NCI-H82 (cell line): ENCODE measurements at regions not wholly inside any gene's neighbourhood (a gene's known extent, or its start where the extent isn't known, plus 50 kb on each side); places are given as distances from the start of the nearest gene placed in this dataset.
"Not testable (repeated sequence)": the region's sequence is repeated elsewhere in the genome, so short reads cannot be mapped to it uniquely, and the experiment has no call there.

Source experiments
- DNase-seq: peaks from one replicate; lab custom pipeline; 2025; lab: John Stamatoyannopoulos, UW

- peak; percentile 23 for DNase-seq
Measured at GRCh38 chr18:76640438-76640837, 145.4 kb upstream of the ZNF516 start.

GRCh38 chr18:76634564-76634963, 139.5 kb upstream of the ZNF516 start:
- no peak for DNase-seq

GRCh38 chr18:76633588-76634269, 138.7 kb upstream of the ZNF516 start:
- DNase-seq = no peak

GRCh38 chr18:76627444-76627843, 132.4 kb upstream of the ZNF516 start:
- no peak for DNase-seq

- DNase-seq = no peak
Measured at GRCh38 chr18:76626991-76627390, 131.9 kb upstream of the ZNF516 start.

GRCh38 chr18:76622651-76623050, 127.6 kb upstream of the ZNF516 start:
- no peak for DNase-seq

- DNase-seq = no peak
Measured at GRCh38 chr18:76621782-76622495, 126.9 kb upstream of the ZNF516 start.

GRCh38 chr18:76621226-76621625, 126.2 kb upstream of the ZNF516 start:
- DNase-seq = no peak

- DNase-seq = peak; percentile 34
Measured at GRCh38 chr18:76620321-76621170, 125.5 kb upstream of the ZNF516 start.

GRCh38 chr18:76619621-76620315, 124.7 kb upstream of the ZNF516 start:
- DNase-seq = no peak

GRCh38 chr18:76619261-76619620, 124.2 kb upstream of the ZNF516 start:
- no peak for DNase-seq

GRCh38 chr18:76618721-76619120, 123.7 kb upstream of the ZNF516 start:
- no peak for DNase-seq

GRCh38 chr18:76616373-76616772, 121.3 kb upstream of the ZNF516 start:
- DNase-seq = no peak

- no peak for DNase-seq
Measured at GRCh38 chr18:76615065-76615733, 120.2 kb upstream of the ZNF516 start.

- no peak for DNase-seq
Measured at GRCh38 chr18:76613755-76614120, 118.7 kb upstream of the ZNF516 start.

GRCh38 chr18:76613053-76613754, 118.2 kb upstream of the ZNF516 start:
- DNase-seq = peak; percentile 21

- not testable (repeated sequence) for DNase-seq
Measured at GRCh38 chr18:76611750-76612045, 116.7 kb upstream of the ZNF516 start.

- DNase-seq = no peak
Measured at GRCh38 chr18:76610933-76611749, 116.1 kb upstream of the ZNF516 start.

- DNase-seq = no peak
Measured at GRCh38 chr18:76610012-76610411, 115.0 kb upstream of the ZNF516 start.

GRCh38 chr18:76605341-76605929, 110.4 kb upstream of the ZNF516 start:
- no peak for DNase-seq
